Uterus (tissue), 3 donors: ENCODE measurements at regions not wholly inside any gene's neighbourhood (a gene's known extent, or its start where the extent isn't known, plus 50 kb on each side); places are given as distances from the start of the nearest gene placed in this dataset.

ENCODE experiments used
- DNase-seq, 2 donors: peaks; one replicate each; pipeline ENCODE4 v3.0.0-alpha.2; 2019 to 2020
- H3K27ac ChIP-seq, 2 donors: fragments of 200-600 bp; sonication (generic); 1 replicate in 1 of 2; 2 replicates in 1 of 2; pipeline ENCODE4 v1.5.1; 2016 to 2018
- H3K27me3 ChIP-seq, 2 donors: fragments of 200-600 bp; sonication (generic); one replicate each; pipeline ENCODE4 v1.5.1; 2018 to 2019; ENCODE audit warnings: control low read depth in 1 of 2
- H3K36me3 ChIP-seq, 2 donors: fragments of 200-600 bp; sonication (generic); one replicate each; pipeline ENCODE4 v1.5.1; 2019; ENCODE audit warnings: control low read depth in 1 of 2
- H3K4me1 ChIP-seq, 2 donors: fragments of 200-600 bp; sonication (generic); one replicate each; pipeline ENCODE4 v1.5.1; 2018 to 2019; ENCODE audit warnings: control low read depth in 1 of 2
- H3K4me3 ChIP-seq, 2 donors: fragments of 200-600 bp; sonication (generic); 1 replicate in 1 of 2; 2 replicates in 1 of 2; pipeline ENCODE4 v1.5.1; 2018 to 2019; ENCODE audit warnings: mild to moderate bottlenecking in 1 of 2
- H3K9me3 ChIP-seq, 2 donors: fragments of 200-600 bp; sonication (generic); one replicate each; pipeline ENCODE4 v1.5.1; 2019; ENCODE audit warnings: control low read depth in 1 of 2
- POLR2A ChIP-seq, 2 donors: fragments of 450-650 bp; IDR thresholded peaks; one replicate each; pipeline ENCODE4 v1.6.1; 2016; ENCODE audit warnings: antibody characterized with exemption in 2 of 2, mild to moderate bottlenecking in 1 of 2, moderate library complexity in 1 of 2
- intact Hi-C: fragments of 100-400 bp; cut with DNase I; formaldehyde crosslinking; loops from one replicate; pipeline ENCODE4 v1.15.1; 2023; ENCODE audit warnings: low total_unique reads
- TF ChIP-seq, protein P1 (sequence below), 4 experiments: fragments of 200-600 bp in 2 of 4; fragments of 450-650 bp in 2 of 4; sonication (generic) in 2 of 4; IDR thresholded peaks; one replicate each; pipeline ENCODE4 v1.5.1; 2016 to 2019; ENCODE audit warnings: antibody characterized with exemption in 4 of 4, mild to moderate bottlenecking in 2 of 4, moderate library complexity in 1 of 4
- donor health status: DM: yes; HTN: yes; CAD: no.

DNA sequence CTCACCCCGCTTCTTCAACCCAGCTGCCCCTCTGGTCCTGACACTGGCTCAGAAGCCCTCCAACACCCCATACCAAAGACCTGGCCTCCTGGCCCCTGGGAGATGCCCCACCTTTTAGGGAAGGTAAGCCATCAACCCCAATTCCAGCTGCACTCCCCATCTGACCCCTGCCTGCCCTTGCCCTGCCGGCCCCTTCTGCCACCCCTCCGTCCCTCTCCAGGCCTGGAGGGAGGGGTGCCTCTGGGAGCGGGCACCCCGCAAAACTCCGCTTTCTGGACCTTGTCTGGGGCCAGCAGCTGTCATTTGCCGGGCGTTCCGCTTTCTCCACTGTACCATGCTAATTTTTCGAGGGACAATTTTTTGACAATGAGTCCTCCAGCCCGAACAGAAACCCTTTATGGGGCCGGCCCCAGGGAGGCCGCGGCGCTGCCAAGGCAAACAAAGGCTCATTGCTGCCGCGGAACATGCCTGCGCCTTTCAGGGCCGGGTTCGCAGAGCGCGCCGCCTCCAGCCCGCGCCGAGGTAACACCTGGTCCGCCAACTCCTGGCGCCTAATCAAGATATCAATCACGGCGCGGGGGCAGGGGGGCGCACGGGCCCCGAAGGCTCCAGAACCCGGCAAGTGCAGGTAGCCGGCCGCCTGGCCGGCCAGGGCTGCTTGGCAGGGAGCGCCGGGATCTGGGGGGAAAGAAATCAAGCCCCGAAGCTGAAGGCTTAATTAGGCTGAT is 96.0 kb downstream of the INHBB start:
- Histone ChIP-seq H3K27ac (no peak overlapping the region), H3K9me3 (no peaks in the 10 kb centered on the region), H3K4me3 (no peak overlapping the region), H3K36me3 (no peaks in the 10 kb centered on the region), H3K27me3 (peaks cover 0 to 5% of the 10 kb centered on the region in 2 donors), H3K4me1 (peaks cover 0 to 12% of the 10 kb centered on the region in 2 donors)
- no peak for DNase-seq
- intact Hi-C loops = no loop called here
- TF ChIP-seq, protein P1, sequence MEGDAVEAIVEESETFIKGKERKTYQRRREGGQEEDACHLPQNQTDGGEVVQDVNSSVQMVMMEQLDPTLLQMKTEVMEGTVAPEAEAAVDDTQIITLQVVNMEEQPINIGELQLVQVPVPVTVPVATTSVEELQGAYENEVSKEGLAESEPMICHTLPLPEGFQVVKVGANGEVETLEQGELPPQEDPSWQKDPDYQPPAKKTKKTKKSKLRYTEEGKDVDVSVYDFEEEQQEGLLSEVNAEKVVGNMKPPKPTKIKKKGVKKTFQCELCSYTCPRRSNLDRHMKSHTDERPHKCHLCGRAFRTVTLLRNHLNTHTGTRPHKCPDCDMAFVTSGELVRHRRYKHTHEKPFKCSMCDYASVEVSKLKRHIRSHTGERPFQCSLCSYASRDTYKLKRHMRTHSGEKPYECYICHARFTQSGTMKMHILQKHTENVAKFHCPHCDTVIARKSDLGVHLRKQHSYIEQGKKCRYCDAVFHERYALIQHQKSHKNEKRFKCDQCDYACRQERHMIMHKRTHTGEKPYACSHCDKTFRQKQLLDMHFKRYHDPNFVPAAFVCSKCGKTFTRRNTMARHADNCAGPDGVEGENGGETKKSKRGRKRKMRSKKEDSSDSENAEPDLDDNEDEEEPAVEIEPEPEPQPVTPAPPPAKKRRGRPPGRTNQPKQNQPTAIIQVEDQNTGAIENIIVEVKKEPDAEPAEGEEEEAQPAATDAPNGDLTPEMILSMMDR (IDR thresholded peaks at IDR 0.05) = no peak
- TF ChIP-seq POLR2A (IDR thresholded peaks at IDR 0.05) = no peak

DNA sequence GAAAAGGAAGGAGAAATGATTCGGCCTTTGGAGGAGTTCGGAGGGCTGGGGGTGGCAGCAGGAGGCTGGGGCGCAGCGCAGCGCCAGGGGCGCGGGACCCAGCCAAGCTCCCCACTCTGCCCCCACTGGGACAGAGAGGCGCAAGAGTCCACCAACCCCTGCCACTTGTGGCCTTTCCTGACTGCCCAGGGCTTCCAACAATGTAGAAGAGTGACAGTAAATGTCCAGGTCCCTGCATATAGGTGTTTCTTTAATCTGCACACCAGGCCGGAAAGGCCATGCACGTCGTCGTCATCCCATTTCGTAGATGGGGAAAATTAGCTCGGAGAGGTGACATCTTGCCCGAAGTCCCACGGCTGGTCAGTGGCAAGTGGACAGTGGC is 96.6 kb downstream of the INHBB start:
- intact Hi-C loops = no loop called here
- H3K36me3 ChIP-seq = no peaks in the 10 kb centered on the region
- no peak overlapping the region for H3K4me3 ChIP-seq
- no peak overlapping the region for H3K27ac ChIP-seq
- no peak for DNase-seq
- peaks cover 0 to 5% of the 10 kb centered on the region in 2 donors for H3K27me3 ChIP-seq
- TF ChIP-seq, protein P1 (IDR thresholded peaks at IDR 0.05) = no peak
- no peak for TF ChIP-seq POLR2A (IDR thresholded peaks at IDR 0.05)
- H3K9me3 ChIP-seq = no peaks in the 10 kb centered on the region
- H3K4me1 ChIP-seq = peaks cover 0 to 12% of the 10 kb centered on the region in 2 donors

DNA sequence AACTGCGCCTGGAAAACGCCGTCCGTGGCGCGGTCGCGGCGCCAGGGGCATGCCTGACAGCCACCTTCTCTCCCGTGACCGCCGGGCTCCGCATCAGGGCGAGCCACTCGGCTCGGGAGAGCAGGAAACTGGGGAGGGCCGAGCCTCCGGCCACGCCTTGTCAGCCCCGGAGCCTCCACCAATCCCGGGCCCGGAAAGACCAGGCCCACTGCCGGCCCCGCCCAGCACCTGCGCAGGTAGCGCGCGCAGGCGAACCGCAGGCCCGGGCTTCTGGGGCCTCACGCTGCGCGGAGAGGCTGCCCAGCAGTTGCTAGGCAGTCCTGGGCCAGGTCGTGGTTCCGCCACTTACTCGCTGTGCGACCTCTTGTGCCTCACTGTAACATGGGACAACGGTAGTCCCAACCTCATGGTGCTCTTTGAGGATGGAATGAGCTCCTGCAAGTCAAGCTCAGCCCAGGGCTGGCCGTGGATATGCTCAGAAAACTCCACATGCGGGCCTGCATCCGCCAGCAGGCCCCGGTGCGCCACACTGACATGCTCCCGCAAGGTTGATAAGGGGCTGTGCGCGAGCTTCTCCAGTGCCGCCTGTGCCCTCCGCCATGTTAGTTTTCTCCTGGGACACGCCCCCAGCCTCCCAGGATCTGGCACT is 97.1 kb downstream of the INHBB start:
- Histone ChIP-seq H3K4me1 (peaks cover 0 to 12% of the 10 kb centered on the region in 2 donors), H3K4me3 (no peak overlapping the region), H3K36me3 (no peaks in the 10 kb centered on the region), H3K9me3 (no peaks in the 10 kb centered on the region), H3K27ac (no peak overlapping the region), H3K27me3 (peaks cover 0 to 5% of the 10 kb centered on the region in 2 donors)
- TF ChIP-seq POLR2A (IDR thresholded peaks at IDR 0.05) = peak in 1 of 2 donors; percentile 45
- TF ChIP-seq, protein P1 (IDR thresholded peaks at IDR 0.05) = no peak
- no peak for DNase-seq
- intact Hi-C loops = no loop called here

DNA sequence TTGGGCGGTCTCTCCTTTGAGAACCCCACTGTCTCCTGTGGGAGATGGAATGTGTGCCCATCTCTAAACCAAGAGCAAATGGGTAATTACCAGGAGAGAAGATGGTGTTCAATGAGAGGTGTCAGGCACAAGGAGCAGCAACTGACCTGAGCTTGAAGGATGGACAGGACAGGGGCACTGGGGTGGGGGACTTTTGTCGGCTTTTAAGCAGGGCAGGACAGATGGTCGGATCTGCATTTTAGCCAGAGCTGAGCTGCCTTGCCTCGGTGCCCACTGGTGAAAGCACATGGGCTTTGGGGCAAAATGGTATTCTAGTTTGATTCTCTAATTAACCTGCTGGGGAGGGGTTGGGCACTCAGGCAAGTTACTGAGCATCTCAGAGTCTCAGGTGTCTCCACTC is 98.0 kb downstream of the INHBB start:
- TF ChIP-seq, protein P1 (IDR thresholded peaks at IDR 0.05) = no peak
- TF ChIP-seq POLR2A (IDR thresholded peaks at IDR 0.05) = no peak
- DNase-seq = no peak
- Histone ChIP-seq H3K27me3 (peaks cover 0 to 5% of the 10 kb centered on the region in 2 donors), H3K9me3 (no peaks in the 10 kb centered on the region), H3K27ac (no peak overlapping the region), H3K36me3 (no peaks in the 10 kb centered on the region), H3K4me1 (peaks cover 0 to 12% of the 10 kb centered on the region in 2 donors), H3K4me3 (no peak overlapping the region)
- intact Hi-C loops = no loop called here

DNA sequence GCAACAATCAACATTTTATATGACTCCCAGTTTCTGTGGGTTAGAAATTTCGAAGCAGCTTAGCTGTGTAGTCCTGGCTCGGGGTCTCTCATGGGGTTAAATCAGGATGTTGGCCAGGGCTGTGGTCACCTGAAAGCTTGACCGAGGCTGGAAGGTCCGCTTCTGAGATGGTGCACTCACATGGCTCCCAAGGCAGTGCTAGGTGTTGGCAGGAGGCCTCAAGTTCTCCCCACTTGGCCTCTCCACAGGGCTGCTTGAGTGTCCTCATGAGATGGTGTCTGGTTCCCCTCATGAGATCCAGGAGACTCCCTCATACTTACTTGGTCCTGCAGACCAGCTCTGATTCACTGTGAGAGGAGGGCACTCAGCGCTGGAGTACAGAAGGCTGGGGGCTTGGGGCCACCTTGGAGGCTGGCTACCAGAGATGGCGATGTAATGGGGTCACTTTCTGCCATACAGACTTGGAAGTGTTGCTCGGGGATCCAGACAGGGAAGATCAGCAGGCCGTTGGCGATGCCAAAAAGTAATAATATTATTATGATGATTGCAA is 98.8 kb downstream of the INHBB start:
- DNase-seq = no peak
- Histone ChIP-seq H3K4me1 (peaks cover 0 to 12% of the 10 kb centered on the region in 2 donors), H3K4me3 (no peak overlapping the region), H3K36me3 (no peaks in the 10 kb centered on the region), H3K9me3 (no peaks in the 10 kb centered on the region), H3K27me3 (peaks cover 0 to 5% of the 10 kb centered on the region in 2 donors), H3K27ac (no peak overlapping the region)
- TF ChIP-seq, protein P1 (IDR thresholded peaks at IDR 0.05) = no peak
- no peak for TF ChIP-seq POLR2A (IDR thresholded peaks at IDR 0.05)
- intact Hi-C loops = no loop called here
